ENCODE measurements at regions not wholly inside any gene's neighbourhood (a gene's known extent, or its start where the extent isn't known, plus 50 kb on each side); places are given as distances from the start of the nearest gene placed in this dataset.

DNA sequence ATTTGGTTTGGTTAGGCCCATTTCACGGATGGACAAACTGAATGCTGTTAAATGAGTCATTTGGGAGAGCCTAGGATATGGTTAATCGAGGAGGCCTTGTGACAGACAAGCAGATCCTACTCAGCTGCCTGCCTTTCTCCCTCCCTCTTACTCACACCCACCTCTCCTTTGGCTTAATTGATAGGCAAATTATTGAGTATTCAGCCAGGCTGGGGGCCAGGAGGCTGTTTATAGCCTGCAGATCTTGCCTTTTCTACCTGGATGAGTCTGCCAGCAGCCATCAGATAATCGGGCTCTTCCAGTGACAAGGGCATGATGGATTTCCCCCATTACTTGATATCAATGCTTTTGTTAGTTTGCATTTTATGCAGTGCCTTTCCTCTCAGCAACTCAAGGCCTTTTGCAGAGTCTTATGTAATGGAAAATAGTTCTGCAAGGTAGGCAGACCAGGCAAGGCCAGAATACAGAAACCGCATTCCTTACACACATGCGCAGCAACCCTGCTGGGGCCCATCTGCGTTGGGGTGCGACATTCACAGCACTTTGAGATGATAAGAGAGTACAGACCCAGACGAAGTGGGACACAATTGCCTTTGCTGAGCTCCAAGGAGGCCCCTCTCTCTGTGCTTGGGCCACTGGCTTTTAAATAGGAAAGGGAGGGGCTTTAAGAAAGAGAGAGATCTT is 96.2 kb upstream of the ATP6AP2 start:
- DNase-seq: no peak

DNA sequence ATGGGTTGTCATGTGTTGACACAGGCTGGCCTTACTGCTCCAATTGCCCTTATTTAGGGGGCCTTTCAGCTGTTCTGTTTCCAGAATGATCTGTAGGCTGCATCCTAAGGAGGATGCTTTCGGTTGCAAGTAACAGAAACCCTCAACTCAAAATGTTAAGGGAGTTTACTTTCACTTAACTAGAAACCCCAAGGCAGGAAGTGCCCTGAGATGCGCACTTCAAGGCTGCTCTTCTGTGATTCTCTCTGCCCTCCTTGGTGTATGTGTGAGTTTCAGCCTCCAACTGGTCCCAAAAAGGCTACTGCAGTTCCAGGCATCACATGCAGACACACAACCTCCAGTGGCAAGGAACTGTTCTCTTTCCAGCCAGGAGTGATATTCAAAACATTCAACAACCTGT is 97.3 kb upstream of the ATP6AP2 start:
- no peak for DNase-seq

DNA sequence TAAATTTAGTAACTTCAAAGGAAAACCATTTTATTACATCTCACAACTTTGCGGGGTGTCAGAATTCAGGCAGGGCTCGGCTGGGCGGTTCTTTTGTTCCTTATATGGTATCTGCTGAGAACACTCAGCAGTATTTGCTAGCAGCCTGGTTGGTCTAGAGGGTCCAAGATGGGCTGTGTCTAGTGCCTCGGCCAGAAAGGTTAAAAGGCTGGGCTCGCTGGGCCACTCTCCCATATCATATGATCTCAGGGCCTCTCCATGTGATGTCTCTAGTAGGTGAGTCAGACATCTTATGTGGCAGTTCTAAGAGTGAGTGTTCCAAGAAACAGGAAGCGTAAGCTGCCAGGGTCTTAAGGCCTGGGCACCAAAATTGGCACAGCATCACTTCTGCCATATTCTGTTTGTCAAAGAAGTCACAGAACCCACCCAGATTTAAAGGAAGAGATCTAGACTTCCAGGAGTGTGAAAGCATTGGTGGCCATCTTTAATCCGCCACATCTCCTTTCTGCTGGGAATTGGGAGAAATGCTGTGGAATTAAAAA is 100.9 kb upstream of the ATP6AP2 start:
- DNase-seq: no peak

DNA sequence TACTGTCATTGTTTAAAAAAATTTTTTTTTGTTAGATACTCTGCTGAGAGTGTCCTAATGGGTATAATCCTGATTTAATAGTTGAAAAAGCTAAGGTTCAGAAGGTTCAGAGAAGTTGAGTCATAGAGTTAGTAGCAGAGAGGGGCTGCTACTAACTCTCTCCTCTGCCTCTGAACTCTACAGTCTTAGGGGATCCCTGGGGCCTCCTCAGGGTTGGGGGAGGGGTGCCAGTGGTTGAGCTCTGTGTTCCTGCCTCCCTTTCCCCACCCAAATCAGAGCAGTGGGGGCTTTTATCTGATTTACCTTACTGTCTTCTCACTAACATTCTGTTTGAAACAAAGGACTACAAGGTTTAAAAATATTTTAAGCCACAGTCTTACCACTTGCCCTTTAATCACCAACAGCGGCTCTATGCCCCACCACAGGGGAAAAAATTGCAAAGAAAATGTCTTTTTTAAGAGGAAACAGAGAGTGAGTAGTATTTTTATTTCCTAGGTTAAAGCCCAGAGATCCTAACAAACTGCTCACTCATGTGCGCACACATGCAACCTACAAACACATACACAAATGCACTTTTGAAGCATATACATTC is 102.2 kb upstream of the ATP6AP2 start:
- DNase-seq: no peak

DNA sequence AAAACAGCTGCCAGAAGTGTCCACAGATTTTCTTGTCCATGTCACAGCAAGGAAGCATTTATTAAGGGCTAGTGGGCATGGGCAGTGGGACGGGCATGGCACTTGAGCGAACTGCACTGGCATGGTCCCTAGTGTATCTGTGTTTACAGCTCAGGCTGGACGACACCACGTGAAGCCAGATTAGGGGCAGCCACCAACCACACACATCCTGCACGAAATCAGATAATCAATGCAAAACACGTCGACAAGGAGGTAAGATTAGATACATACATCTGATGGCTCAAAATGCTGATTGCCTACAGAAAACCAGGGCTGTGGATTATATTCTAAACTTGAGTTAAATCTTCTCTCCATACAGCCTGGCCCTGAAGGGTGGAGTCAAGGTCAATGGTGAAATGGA is 103.8 kb upstream of the ATP6AP2 start:
- DNase-seq: no peak

DNA sequence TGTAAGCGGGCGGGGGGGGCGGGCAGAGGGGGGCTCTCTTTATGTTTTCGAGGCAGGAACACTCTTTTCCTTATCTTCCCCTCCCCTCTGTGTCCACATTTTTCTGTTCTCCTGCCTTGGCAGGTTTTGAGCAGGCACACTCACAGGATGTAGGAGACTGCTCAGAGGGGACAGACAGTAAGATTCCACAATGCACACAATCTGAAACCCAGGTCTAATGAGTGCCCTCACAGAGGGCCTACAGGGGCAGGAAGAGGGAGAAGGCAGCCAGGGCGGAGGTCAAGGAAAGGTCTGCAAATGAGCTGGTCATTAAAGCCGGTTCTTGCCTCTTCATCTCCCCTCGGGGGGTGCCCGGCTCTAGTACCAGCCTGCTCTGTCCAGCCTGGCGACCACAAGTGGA is 106.1 kb upstream of the ATP6AP2 start:
- DNase-seq: no peak

DNA sequence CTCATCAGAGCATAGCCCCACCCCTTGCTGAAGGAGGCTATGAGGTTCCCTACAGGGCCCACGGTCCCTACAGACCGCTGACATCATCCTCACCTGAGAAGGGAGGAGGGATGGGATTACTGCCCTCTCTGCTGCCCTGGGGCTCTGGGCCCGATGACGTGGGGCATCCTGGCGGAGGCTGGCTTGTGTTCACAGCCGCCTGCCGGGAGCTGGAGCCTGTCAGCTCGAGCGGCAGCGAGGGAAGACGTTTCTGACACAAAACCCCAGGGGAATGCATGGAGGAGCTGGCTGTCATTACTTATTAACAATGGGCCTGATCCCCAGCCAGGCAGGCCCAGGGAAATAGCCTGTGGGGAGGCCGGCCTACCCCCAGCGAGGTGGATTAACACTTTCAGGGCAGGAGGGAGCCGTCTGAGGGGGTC is 106.6 kb upstream of the ATP6AP2 start:
- no peak for DNase-seq

DNA sequence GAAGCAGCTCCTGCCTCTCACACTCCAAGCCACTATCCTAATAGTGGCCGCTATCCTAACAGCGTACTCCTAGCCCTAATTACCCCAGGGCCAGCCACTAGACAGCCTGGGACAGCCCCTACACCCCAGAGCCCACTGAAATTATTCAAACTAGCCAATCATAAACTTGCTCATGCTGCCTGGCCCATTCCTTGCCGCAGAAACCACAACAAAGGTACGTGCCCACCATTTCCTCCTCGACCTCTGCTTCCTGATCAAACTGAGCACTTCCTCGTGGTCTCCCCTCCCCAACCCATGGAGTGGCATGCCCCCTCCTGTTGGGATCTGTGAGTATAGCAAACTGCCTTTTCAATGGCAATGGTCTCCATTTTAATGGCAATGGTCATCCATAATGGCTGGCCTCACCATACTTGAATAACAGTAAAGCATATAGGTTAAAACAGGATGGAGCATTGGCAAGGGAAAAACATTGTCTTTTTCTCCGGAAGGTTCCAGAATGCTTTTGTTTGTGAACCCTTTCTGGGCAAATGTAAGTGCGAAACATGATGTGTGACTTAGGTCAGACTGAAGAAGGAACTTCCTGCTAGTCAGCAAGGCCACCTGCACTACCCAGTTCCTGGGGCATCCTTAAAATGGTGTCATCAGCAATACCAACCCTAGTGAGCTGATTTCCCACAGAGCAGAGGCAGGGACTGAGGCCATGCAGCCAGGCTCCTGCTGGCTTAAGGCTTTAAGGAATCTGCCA is 107.1 kb upstream of the ATP6AP2 start:
- DNase-seq: no peak

DNA sequence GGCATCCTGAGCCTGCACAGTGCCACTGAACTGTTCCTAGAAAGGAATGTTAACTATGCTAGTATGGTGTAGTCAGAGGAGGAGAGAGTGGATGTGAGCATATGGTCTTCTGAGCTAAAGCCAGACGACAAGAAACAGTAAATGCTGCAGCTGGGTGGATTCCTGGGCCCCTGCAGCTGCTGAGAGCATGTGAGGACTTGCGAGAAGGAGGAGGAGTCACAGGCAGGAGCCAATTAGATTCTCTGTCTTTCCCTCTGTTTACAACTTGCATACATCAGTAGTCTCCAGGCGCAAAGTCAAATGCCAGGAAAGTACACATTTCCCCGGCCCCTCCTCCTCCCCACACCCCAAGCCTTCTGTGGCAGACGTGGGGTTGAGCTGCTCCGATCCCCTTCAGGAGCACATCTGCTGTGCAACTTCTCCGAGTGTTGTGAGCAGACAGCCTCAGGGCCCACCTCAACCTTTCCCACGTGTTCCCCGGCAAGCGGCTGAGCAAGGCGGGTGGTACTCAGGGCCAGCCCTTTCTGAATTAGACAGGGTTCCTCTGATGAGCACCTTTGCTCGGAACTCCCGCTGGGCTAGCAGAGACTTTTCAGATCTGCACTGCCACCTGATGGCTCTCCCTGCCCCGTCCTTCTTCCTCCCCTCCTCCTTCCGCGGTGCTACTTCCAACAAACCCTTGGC is 108.7 kb upstream of the ATP6AP2 start:
- peak; percentile 83 for DNase-seq

DNA sequence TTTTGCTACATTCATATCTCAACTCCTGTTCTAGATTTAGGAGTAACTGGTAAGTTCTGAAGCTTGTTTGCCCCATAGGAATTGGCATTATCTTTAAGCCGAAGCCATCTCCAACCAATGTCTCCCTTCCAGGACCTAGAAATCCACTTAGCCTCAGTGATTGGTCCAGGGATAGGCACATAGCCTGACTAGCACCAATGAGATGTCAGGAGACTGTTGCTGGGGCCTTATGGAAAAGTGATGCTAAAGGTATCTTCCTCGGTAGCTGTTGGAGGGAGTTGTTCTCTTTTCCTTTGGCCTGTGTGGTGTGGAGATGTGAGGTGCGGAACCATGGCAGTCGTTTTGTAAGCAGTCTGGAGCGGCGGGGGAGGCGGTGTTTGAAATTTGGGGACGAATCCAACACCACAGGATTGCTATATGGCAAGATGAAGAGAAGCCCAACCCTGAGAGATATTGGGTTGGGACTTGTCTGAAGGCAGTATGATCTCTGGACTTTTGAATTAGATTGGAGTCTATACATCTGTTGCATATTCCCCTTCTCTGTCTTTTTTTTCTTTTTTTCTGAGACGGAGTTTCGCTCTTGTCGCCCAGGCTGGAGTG is 109.8 kb upstream of the ATP6AP2 start:
- DNase-seq: no peak

DNA sequence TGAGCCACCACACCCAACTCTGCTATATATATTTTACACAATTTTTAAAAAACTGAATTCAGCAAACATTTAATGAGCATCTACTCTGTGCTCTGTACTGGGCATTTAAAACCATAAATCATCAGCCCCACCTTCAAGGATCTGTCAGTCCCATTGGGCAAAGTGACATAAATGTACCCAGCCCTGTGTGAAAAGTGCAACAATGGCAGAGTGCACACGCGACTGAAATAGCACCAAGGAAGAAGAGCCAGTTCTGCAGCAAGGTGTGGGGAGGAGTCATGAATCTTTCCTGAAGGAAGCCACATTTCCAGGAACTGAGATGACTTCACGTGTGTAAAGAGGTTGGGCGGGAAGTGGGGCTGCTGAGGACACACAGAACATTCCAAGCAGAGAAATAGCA is 111.5 kb upstream of the ATP6AP2 start:
- no peak for DNase-seq

DNA sequence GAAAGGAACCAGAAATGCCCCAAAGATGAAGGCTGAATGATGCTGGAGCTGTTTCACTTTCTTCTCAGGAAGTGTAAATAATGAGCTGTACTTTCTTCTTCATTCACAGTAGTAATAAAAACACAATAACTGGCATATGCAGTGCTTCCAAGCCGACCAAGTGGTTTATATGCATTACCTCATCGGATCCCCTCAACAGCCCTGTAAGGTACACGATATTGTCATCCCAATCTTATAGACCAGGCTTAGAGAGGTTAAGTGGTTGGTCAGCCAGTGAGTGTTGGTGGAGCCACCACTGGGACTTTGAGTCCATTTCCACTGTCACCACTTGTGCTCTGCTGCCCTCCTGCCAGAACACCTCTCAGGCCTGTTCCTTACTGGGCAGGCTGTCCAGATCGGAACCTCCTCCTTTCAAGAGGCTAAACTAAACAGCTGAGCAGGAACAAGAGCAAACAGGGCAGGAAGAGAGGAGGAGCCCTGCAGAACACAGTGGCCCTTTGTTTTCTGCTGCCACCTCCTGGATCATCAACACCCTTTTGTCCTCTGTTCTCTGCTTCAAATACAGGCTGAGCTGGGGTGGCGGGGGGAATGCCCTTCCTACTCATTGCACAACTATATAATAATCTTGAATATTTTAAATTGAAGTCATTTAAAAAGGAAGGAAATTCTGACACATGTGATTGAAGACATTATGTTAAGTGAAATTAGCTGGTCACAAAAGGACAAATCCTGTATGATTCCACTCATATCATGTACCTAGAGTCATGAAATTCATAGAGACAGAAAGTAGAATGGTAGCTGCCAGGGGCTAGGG is 112.5 kb upstream of the ATP6AP2 start:
- DNase-seq: peak; percentile 47

DNA sequence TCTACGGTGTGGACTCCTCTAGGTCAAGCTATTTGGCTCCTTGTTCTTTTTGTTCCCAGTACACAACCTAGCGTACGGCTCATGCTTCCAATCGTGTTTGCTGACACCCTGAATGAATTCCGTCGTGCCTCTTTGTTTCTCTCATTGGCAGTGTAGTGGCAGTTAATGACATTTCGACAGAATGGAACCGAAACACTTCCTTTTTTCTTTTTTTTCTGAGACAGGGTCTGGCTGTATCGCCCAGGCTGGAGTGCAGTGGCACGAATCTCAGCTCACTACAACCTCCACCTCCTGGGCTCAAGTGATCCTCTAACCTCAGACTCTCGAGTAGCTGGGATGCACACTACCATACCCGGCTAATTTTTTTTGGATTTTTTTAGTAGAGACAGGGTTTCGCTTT is 113.3 kb upstream of the ATP6AP2 start:
- no peak for DNase-seq

DNA sequence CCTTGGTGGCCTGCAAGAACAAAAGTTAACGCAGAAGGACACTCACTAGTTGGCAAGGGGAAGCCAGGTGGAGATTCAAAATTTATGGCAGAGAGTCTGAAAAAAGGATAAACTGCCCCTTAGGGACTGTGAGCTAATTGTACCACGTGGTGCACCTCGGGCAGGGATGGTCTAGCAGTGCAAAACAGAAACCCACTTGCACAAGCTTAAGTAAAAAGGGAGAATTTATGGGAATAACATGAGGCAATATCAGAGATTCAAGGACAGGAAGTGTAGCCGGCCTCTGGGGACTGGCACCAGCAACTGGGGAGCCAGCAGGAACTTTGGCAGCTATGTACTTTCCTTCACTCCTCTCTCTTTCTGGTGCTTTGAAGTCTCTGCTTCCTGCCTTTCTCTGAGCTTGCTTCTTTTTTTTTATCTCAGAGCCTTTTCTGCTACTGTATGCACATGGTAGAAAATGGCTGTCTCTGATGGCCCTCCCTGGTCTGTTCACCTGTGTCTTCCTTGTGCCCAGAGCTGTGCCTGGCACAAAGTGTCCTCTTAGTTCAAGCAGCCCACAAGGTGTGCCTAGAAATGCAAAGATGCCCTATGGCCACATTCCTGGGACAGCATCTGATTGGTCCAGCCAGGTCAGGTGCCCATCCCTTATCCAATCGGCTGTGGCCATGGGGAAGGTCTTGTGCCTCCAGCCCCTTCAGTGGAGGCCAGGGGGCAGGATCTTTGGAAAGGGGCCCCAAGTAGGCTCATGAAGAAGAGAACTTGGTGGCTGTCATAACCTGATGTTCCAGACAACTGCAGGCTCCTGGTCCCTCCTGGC is 114.8 kb upstream of the ATP6AP2 start:
- no peak for DNase-seq

DNA sequence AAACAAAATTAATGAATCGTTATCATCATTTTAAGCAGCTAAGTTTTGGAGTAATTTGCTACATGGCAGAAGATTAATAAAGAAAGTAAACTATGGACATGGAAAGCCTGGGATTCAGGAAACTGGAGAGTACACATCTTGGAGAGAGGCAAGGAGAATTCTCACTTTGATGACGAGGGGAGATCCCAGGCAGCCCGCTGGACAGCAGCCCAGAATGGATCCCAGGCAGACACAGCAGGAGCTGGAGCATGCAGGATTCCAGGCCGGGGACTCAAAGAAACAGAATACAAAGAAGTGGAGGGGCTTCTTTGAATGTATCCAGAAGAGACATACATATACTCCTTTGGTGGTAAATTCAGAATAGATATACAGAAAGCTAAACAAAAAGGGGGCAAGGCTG is 118.0 kb upstream of the ATP6AP2 start:
- peak; percentile 64 for DNase-seq

DNA sequence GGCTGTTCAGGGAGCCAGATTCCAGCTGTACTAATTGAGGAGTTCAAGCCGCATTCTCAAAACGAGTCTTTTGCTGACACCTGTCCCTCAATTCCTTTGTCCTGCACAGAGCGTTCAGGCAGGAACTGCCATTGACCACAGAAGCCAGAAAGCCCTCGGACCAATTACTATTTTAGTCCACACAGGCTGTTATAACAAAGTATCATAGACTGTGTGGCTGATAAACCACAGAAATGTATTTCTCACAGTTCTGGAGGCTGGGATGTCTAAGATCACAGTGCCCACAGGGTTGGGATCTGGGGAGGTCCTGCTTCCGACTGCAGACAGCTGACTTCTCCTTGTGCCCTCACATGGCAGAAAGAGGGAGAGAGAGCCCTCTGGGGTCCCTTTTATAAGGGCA is 119.8 kb upstream of the ATP6AP2 start:
- no peak for DNase-seq

DNA sequence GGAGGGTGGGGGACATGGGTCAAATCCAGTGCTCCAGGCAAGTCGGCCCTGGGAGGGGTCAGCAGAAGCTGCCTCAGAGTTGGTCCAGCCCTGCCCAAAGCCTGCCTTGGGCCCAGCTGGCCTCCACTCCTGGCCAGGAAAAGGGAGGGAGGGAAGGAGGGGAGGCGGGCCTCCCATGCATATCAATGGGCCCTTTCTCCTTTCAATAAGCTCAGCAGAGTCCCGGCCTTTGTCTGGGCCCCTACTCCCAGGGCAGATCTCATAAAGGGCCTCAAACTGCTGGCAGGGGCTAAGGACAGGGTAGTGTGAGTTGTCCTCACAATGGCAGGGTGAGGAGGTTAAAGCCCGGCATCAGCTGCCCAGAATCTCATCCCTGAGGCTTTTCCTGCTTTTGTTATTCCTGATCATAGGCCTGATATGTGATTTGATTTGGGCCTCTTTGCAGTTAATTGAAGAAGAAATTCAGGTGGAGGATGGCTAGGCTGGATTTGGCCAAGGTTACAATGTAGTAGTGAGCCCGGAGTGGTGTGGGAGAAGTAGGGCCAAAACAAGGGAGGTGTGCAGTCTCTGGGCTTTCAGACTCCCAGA is 121.1 kb upstream of the ATP6AP2 start:
- no peak for DNase-seq

DNA sequence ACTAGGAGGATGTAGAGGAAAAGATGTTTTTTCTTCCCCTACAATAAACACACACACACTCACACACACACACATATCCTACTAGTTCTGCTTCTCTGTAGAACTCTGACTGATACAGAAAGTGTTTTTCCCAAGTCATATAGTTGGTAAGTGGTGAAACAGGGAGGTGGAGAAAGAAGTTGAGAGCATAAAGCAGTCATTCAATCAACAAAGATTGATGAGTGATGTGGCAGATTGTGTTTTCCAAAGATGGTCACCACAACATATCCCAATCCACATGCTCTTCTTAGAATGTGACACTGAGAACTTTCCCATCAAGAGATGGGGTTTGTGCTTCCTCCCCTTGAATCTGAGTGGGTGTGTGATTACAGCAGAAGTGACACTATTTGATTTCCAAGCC is 123.4 kb upstream of the ATP6AP2 start:
- no peak for DNase-seq

DNA sequence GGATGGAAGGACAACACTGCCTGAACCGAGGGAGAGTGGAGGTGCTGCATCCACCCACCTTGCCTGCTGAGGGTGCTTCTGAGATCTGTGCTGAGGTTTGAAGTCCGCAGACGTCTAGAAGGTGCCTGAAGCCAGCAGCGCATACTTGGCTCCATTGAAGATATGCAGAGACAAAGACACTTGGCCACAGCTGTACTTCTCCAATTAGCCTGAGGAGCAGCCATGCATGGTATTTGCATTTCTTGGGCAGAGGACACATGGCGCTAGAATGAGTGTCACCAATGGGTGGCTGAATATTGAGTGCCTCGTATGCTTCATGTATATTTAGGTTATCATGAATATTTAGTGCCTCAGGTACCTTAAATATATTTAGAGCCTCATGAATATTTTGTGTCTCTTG is 128.7 kb upstream of the ATP6AP2 start:
- DNase-seq: no peak

DNA sequence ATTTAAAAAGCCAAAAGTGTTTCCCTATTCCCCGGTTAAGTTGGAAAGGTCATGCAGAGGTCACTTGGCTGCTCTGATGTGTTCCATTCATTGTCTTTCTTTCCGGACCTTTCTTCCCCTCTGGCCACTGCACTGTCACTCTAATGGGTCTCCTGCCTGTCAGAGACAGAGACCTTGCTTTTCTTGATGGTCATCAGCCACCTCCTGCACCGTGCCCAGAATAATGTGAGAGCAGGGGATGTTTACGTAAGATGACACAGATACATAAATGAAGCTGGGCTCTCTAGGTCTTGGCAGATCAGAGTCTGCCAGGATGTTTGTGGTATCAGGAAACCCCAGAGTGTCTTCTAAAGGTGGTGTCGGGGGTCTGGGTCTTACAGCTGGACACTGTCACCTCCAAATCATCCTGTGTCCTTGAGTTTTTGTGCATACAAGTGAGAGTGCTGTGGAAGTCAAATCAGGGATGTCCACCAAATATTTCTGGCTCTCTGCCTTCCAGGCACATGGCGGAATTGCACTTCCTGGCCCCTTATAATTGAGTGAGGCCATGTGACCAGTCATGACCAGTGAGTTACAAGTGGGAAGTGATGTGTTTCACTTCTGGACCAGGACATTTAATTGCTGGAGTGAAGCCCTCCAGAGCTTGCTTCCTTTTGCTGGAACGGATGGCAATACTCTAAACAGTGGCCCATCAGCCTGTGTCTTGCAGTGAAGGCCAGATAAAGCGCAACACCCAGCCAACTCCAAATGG is 130.6 kb upstream of the ATP6AP2 start:
- DNase-seq: no peak

All from right hindlimb (tissue), 1 donor.